Erythroblast (primary cell): ENCODE measurements at regions not wholly inside any gene's neighbourhood (a gene's known extent, or its start where the extent isn't known, plus 50 kb on each side); places are given as distances from the start of the nearest gene placed in this dataset.

Source experiments
- GATA1 ChIP-seq: IDR thresholded peaks from 2 replicates; pipeline ENCODE4 v1.6.1; 2011; ENCODE audit warnings: low read depth, mild to moderate bottlenecking, control low read depth, low read length, moderate library complexity
- POLR2A ChIP-seq: IDR thresholded peaks from 2 replicates; pipeline ENCODE4 v1.6.1; 2011; ENCODE audit warnings: mild to moderate bottlenecking, low read length

DNA sequence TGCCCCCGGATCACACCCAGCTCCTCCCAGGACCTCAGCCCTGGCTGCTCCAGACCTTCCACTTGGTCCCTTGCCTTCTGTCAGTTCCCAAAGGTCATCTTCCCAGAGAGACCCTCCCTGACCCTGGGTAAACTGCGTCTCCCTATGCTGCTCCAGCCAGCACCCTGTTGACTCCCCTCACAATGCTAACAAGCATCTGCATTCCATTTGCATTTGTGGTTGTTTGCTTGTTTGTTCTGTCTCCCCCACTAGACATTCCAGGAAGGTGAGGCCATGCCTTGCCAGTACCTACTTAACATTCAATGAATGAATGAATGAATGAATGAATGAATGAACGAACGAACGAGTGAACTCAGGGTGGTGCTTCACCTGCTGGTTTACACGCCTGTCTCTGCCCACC is 171.2 kb downstream of the WSCD1 start:
- TF ChIP-seq POLR2A (no peak), GATA1 (no peak)
